Caco-2 (cell line): ENCODE measurements at regions not wholly inside any gene's neighbourhood (a gene's known extent, or its start where the extent isn't known, plus 50 kb on each side); places are given as distances from the start of the nearest gene placed in this dataset.

Experiments used
- BruUV-seq: library from RNA; stranded (reverse); fragments of 400-500 nt; replicated peaks from 2 replicates; lab custom pipeline; 2021; lab: Mats Ljungman, UMichigan
- CTCF ChIA-PET: fragments of 300-600 bp; sonication (Branson Sonifier 250); formaldehyde crosslinking; loops from one replicate; lab custom pipeline; 2022; ENCODE audit warnings: antibody characterized with exemption; lab: Charles Lee
- POLR2A ChIA-PET: fragments of 300-600 bp; sonication (Branson Sonifier 250); formaldehyde crosslinking; loops from one replicate; lab custom pipeline; 2022; ENCODE audit warnings: antibody characterized with exemption; lab: Charles Lee
- DNase-seq, 2 experiments: peaks; one replicate each; pipeline versions ENCODE4 v3.0.0 to v3.0.0-alpha.2; 2020 to 2022
- H3K27me3 ChIP-seq: replicated peaks from 2 replicates; pipeline ENCODE4 v1.6.0; 2011; ENCODE audit warnings: low read length; ENCODE audit not compliant: control insufficient read depth, insufficient read depth
- H3K36me3 ChIP-seq: 2 replicates; pipeline ENCODE4 v1.5.1; 2011; ENCODE audit warnings: low read length; ENCODE audit not compliant: control insufficient read depth, insufficient read depth
- H3K4me1 ChIP-seq: fragments of 250-450 bp; sonication (Bioruptor Pico); 2 replicates; pipeline ENCODE4 v1.5.1; 2020; ENCODE audit warnings: mild to moderate bottlenecking
- H3K4me3 ChIP-seq: 2 replicates; pipeline ENCODE4 v1.5.1; 2011; ENCODE audit warnings: low read depth, mild to moderate bottlenecking, control low read depth, low read length
- H3K9me3 ChIP-seq: fragments of 250-450 bp; sonication (Bioruptor Pico); 2 replicates; pipeline ENCODE4 v1.5.1; 2020; ENCODE audit warnings: mild to moderate bottlenecking, moderate library complexity
- H3K27ac Mint-ChIP-seq: one replicate; pipeline ENCODE4 v1.8.0; 2022; ENCODE audit warnings: mixed read lengths; ENCODE audit not compliant: unreplicated experiment
- H3K27me3 Mint-ChIP-seq: one replicate; pipeline ENCODE4 v1.8.0; 2022; ENCODE audit warnings: mixed read lengths; ENCODE audit not compliant: insufficient read depth, unreplicated experiment
- H3K36me3 Mint-ChIP-seq: one replicate; pipeline ENCODE4 v1.8.0; 2022; ENCODE audit warnings: mild to moderate bottlenecking, mixed read lengths; ENCODE audit not compliant: insufficient read depth, unreplicated experiment
- H3K4me1 Mint-ChIP-seq: one replicate; pipeline ENCODE4 v1.8.0; 2022; ENCODE audit warnings: low read depth, mixed read lengths; ENCODE audit not compliant: unreplicated experiment
- H3K4me3 Mint-ChIP-seq: one replicate; pipeline ENCODE4 v1.8.0; 2022; ENCODE audit warnings: mild to moderate bottlenecking, moderate library complexity, mixed read lengths; ENCODE audit not compliant: unreplicated experiment
- H3K9me3 Mint-ChIP-seq: one replicate; pipeline ENCODE4 v1.8.0; 2022; ENCODE audit warnings: mixed read lengths; ENCODE audit not compliant: unreplicated experiment
- CTCF ChIP-seq, 2 experiments: fragments of 200-600 bp in 1 of 2; IDR thresholded peaks; 1 replicate in 1 of 2; 2 replicates in 1 of 2; pipeline versions ENCODE4 v1.5.1 to v1.8.0; 2011 to 2022; ENCODE audit warnings: antibody characterized with exemption in 1 of 2, control low read depth in 1 of 2, inconsistent platforms in 1 of 2, low read depth in 1 of 2, low read length in 1 of 2, mild to moderate bottlenecking in 1 of 2, moderate library complexity in 1 of 2; ENCODE audit not compliant: insufficient read depth in 1 of 2, severe bottlenecking in 1 of 2, unreplicated experiment in 1 of 2
- intact Hi-C: fragments of 100-400 bp; cut with micrococcal nuclease; formaldehyde crosslinking; loops from one replicate; pipeline ENCODE4 v1.10.0; 2022; ENCODE audit not compliant: unreplicated experiment

- DNase-seq: no peak
- TF ChIP-seq CTCF (IDR thresholded peaks at IDR 0.05; ENCODE audit: insufficient read depth in 1 of 2, low read depth in 1 of 2, low read length in 1 of 2, severe bottlenecking in 1 of 2, unreplicated experiment in 1 of 2): no peak
- Mint-ChIP-seq H3K4me3 (no peak overlapping the region), H3K36me3 (no peaks in the 10 kb centered on the region), H3K9me3 (no peaks in the 10 kb centered on the region), H3K4me1 (no peaks in the 10 kb centered on the region), H3K27ac (no peak overlapping the region), H3K27me3 (peaks cover 22% of the 10 kb centered on the region)
- Histone ChIP-seq H3K9me3 (no peaks in the 10 kb centered on the region), H3K4me3 (no peak overlapping the region), H3K4me1 (no peaks in the 10 kb centered on the region), H3K27me3 (no peaks in the 10 kb centered on the region; the same call in 1 of the 2 replicates), H3K36me3 (no peaks in the 10 kb centered on the region)
- CTCF ChIA-PET: no interaction called here
- BruUV-seq: no TSS peak
- intact Hi-C loops: no loop called here
- POLR2A ChIA-PET: no interaction called here
Observed at GRCh38 chr10:129095680-129096064, 371.4 kb upstream of the MGMT start.

- BruUV-seq: no TSS peak
- Mint-ChIP-seq H3K9me3 (no peaks in the 10 kb centered on the region), H3K4me3 (no peak overlapping the region), H3K36me3 (no peaks in the 10 kb centered on the region), H3K27me3 (peaks cover 22% of the 10 kb centered on the region), H3K4me1 (no peaks in the 10 kb centered on the region), H3K27ac (no peak overlapping the region)
- Histone ChIP-seq H3K36me3 (no peaks in the 10 kb centered on the region), H3K9me3 (no peaks in the 10 kb centered on the region), H3K4me1 (no peaks in the 10 kb centered on the region), H3K27me3 (no peaks in the 10 kb centered on the region; the same call in 1 of the 2 replicates), H3K4me3 (no peak overlapping the region)
- intact Hi-C loops: no loop called here
- ChIA-PET CTCF (no interaction called here), POLR2A (no interaction called here)
- no peak for DNase-seq
- TF ChIP-seq CTCF (IDR thresholded peaks at IDR 0.05; ENCODE audit: insufficient read depth in 1 of 2, low read depth in 1 of 2, low read length in 1 of 2, severe bottlenecking in 1 of 2, unreplicated experiment in 1 of 2): no peak
Observed at GRCh38 chr10:129096065-129096984, 370.7 kb upstream of the MGMT start.

- Histone ChIP-seq H3K9me3 (no peaks in the 10 kb centered on the region), H3K27me3 (no peaks in the 10 kb centered on the region; the same call in 1 of the 2 replicates), H3K4me3 (no peak overlapping the region), H3K36me3 (no peaks in the 10 kb centered on the region), H3K4me1 (no peaks in the 10 kb centered on the region)
- POLR2A ChIA-PET: no interaction called here
- Mint-ChIP-seq H3K4me3 (no peak overlapping the region), H3K4me1 (no peaks in the 10 kb centered on the region), H3K27me3 (peaks cover 19% of the 10 kb centered on the region), H3K27ac (no peak overlapping the region), H3K36me3 (no peaks in the 10 kb centered on the region), H3K9me3 (no peaks in the 10 kb centered on the region)
- intact Hi-C loops: no loop called here
- DNase-seq: no peak
- BruUV-seq: no TSS peak
- CTCF ChIA-PET: no interaction called here
- no peak for TF ChIP-seq CTCF (IDR thresholded peaks at IDR 0.05; ENCODE audit: insufficient read depth in 1 of 2, low read depth in 1 of 2, low read length in 1 of 2, severe bottlenecking in 1 of 2, unreplicated experiment in 1 of 2)
Observed at GRCh38 chr10:129097776-129098330, 369.2 kb upstream of the MGMT start.
